Tibial nerve (tissue), 3 donors: ENCODE measurements at regions not wholly inside any gene's neighbourhood (a gene's known extent, or its start where the extent isn't known, plus 50 kb on each side); places are given as distances from the start of the nearest gene placed in this dataset.

Source experiments
- POLR2A ChIP-seq, 2 donors: fragments of 450-650 bp; IDR thresholded peaks; one replicate each; pipeline ENCODE4 v1.6.1; 2017; ENCODE audit warnings: antibody characterized with exemption in 2 of 2, mild to moderate bottlenecking in 2 of 2, moderate library complexity in 2 of 2
- TF ChIP-seq, protein P1 (sequence below), 5 experiments: fragments of 200-600 bp in 3 of 5; fragments of 450-650 bp in 2 of 5; sonication (generic) in 3 of 5; IDR thresholded peaks; one replicate each; pipeline ENCODE4 v1.5.1; 2016 to 2019; ENCODE audit warnings: antibody characterized with exemption in 5 of 5, mild to moderate bottlenecking in 3 of 5, moderate library complexity in 2 of 5

GRCh38 chr1:50308878-50309277, 114.4 kb downstream of the DMRTA2 start:
- TF ChIP-seq, protein P1, sequence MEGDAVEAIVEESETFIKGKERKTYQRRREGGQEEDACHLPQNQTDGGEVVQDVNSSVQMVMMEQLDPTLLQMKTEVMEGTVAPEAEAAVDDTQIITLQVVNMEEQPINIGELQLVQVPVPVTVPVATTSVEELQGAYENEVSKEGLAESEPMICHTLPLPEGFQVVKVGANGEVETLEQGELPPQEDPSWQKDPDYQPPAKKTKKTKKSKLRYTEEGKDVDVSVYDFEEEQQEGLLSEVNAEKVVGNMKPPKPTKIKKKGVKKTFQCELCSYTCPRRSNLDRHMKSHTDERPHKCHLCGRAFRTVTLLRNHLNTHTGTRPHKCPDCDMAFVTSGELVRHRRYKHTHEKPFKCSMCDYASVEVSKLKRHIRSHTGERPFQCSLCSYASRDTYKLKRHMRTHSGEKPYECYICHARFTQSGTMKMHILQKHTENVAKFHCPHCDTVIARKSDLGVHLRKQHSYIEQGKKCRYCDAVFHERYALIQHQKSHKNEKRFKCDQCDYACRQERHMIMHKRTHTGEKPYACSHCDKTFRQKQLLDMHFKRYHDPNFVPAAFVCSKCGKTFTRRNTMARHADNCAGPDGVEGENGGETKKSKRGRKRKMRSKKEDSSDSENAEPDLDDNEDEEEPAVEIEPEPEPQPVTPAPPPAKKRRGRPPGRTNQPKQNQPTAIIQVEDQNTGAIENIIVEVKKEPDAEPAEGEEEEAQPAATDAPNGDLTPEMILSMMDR (IDR thresholded peaks at IDR 0.05), result no peak
- no peak for TF ChIP-seq POLR2A (IDR thresholded peaks at IDR 0.05)
